MM.1S (cell line): ENCODE measurements at regions not wholly inside any gene's neighbourhood (a gene's known extent, or its start where the extent isn't known, plus 50 kb on each side); places are given as distances from the start of the nearest gene placed in this dataset.

Experiments used
- DNase-seq: peaks from one replicate; pipeline ENCODE4 v3.0.0-alpha.2; 2015
- H2AFZ ChIP-seq: fragments of 300-600 bp; sonication (generic); 2 replicates; pipeline ENCODE4 v1.6.0; 2016; ENCODE audit warnings: antibody characterized with exemption, low read length
- H3F3A ChIP-seq: fragments of 300-600 bp; sonication (generic); 2 replicates; pipeline ENCODE4 v1.6.1; 2016; ENCODE audit warnings: mild to moderate bottlenecking, antibody characterized with exemption, low read length, moderate library complexity, mixed read lengths; ENCODE audit not compliant: insufficient read depth
- H3K27ac ChIP-seq: fragments of 300-600 bp; sonication (generic); 2 replicates; pipeline ENCODE4 v1.5.1; 2016; ENCODE audit warnings: mild to moderate bottlenecking, low read length
- H3K27me3 ChIP-seq: fragments of 300-600 bp; sonication (generic); replicated peaks from 2 replicates; pipeline ENCODE4 v1.6.0; 2016; ENCODE audit warnings: low read length; ENCODE audit not compliant: insufficient read depth
- H3K36me3 ChIP-seq: fragments of 300-600 bp; sonication (generic); replicated peaks from 2 replicates; pipeline ENCODE4 v1.6.1; 2016; ENCODE audit warnings: mild to moderate bottlenecking, low read length, mixed read lengths; ENCODE audit not compliant: insufficient read depth
- H3K4me1 ChIP-seq: fragments of 300-600 bp; sonication (generic); 2 replicates; pipeline ENCODE4 v1.6.1; 2016; ENCODE audit warnings: low read length, mixed read lengths
- H3K4me2 ChIP-seq: fragments of 300-600 bp; sonication (generic); 2 replicates; pipeline ENCODE4 v1.6.0; 2016; ENCODE audit warnings: low read depth, low read length
- H3K4me3 ChIP-seq: fragments of 300-600 bp; sonication (generic); 2 replicates; pipeline ENCODE4 v1.5.1; 2016; ENCODE audit warnings: low read length, mixed read lengths
- H3K79me2 ChIP-seq: fragments of 300-600 bp; sonication (generic); 2 replicates; pipeline ENCODE4 v1.6.1; 2016; ENCODE audit warnings: mixed run types, low read length, mixed read lengths
- H3K9ac ChIP-seq: fragments of 300-600 bp; sonication (generic); 2 replicates; pipeline ENCODE4 v1.6.1; 2016; ENCODE audit warnings: low read length, mixed read lengths
- H3K9me2 ChIP-seq: fragments of 300-600 bp; sonication (generic); replicated peaks from 2 replicates; pipeline ENCODE4 v1.6.1; 2016; ENCODE audit warnings: mild to moderate bottlenecking, low read length, mixed read lengths; ENCODE audit not compliant: insufficient read depth
- H3K9me3 ChIP-seq: fragments of 300-600 bp; sonication (generic); replicated peaks from 2 replicates; pipeline ENCODE4 v1.6.1; 2016; ENCODE audit warnings: mild to moderate bottlenecking, low read length, mixed read lengths; ENCODE audit not compliant: insufficient read depth
- H4K20me1 ChIP-seq: fragments of 300-600 bp; sonication (generic); 2 replicates; pipeline ENCODE4 v1.6.1; 2016; ENCODE audit warnings: mild to moderate bottlenecking, low read length, moderate library complexity, mixed read lengths; ENCODE audit not compliant: insufficient read depth
- EZH2 ChIP-seq: fragments of 300-600 bp; sonication (generic); optimal IDR thresholded peaks from 2 replicates; pipeline ENCODE3; 2017; ENCODE audit warnings: low read depth, mild to moderate bottlenecking, antibody characterized with exemption, low read length, mixed read lengths
- EZH2phosphoT487 ChIP-seq: fragments of 300-600 bp; sonication (generic); IDR thresholded peaks from 2 replicates; pipeline ENCODE4 v1.6.1; 2018; ENCODE audit warnings: antibody characterized with exemption, low read length
- TF ChIP-seq, protein P1 (sequence below): fragments of 300-600 bp; sonication (generic); IDR thresholded peaks from 2 replicates; pipeline ENCODE4 v1.5.1; 2016; ENCODE audit warnings: antibody characterized with exemption, low read length, mixed read lengths

- H3K79me2 ChIP-seq = no peaks in the 10 kb centered on the region
- H3K9me3 ChIP-seq = no peaks in the 10 kb centered on the region
- TF ChIP-seq EZH2 (no peak), EZH2phosphoT487 (no peak)
- TF ChIP-seq, protein P1, sequence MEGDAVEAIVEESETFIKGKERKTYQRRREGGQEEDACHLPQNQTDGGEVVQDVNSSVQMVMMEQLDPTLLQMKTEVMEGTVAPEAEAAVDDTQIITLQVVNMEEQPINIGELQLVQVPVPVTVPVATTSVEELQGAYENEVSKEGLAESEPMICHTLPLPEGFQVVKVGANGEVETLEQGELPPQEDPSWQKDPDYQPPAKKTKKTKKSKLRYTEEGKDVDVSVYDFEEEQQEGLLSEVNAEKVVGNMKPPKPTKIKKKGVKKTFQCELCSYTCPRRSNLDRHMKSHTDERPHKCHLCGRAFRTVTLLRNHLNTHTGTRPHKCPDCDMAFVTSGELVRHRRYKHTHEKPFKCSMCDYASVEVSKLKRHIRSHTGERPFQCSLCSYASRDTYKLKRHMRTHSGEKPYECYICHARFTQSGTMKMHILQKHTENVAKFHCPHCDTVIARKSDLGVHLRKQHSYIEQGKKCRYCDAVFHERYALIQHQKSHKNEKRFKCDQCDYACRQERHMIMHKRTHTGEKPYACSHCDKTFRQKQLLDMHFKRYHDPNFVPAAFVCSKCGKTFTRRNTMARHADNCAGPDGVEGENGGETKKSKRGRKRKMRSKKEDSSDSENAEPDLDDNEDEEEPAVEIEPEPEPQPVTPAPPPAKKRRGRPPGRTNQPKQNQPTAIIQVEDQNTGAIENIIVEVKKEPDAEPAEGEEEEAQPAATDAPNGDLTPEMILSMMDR = no peak
- no peak overlapping the region for H3K27ac ChIP-seq
- no peaks in the 10 kb centered on the region for H3K27me3 ChIP-seq
- H2AFZ ChIP-seq = no peak overlapping the region
- no peak overlapping the region for H3K4me3 ChIP-seq
- H3K4me1 ChIP-seq = 0 out of 2 replicates have a peak, but pooled peaks cover 2% of the 10 kb centered on the region
- no peaks in the 10 kb centered on the region for H4K20me1 ChIP-seq
- no peak overlapping the region for H3K4me2 ChIP-seq
- DNase-seq = no peak
- no peak overlapping the region for H3K9ac ChIP-seq
- H3F3A ChIP-seq = no peaks in the 10 kb centered on the region
- H3K9me2 ChIP-seq = no peaks in the 10 kb centered on the region
- no peaks in the 10 kb centered on the region for H3K36me3 ChIP-seq
Observed at GRCh38 chr12:124718036-124718435, 145.6 kb downstream of the SCARB1 start.

GRCh38 chr12:124717318-124717717 is 146.3 kb downstream of the SCARB1 start:
- Histone ChIP-seq H3K4me1 (0 out of 2 replicates have a peak, but pooled peaks cover 2% of the 10 kb centered on the region), H3K27me3 (no peaks in the 10 kb centered on the region), H2AFZ (no peak overlapping the region), H3K9me3 (no peaks in the 10 kb centered on the region), H3K36me3 (no peaks in the 10 kb centered on the region), H3K4me3 (no peak overlapping the region), H4K20me1 (no peaks in the 10 kb centered on the region), H3K79me2 (no peaks in the 10 kb centered on the region), H3K9ac (no peak overlapping the region), H3F3A (no peaks in the 10 kb centered on the region), H3K9me2 (no peaks in the 10 kb centered on the region), H3K27ac (no peak overlapping the region), H3K4me2 (no peak overlapping the region)
- TF ChIP-seq, protein P1 = no peak
- TF ChIP-seq EZH2phosphoT487 (no peak), EZH2 (no peak)
- no peak for DNase-seq

DNA sequence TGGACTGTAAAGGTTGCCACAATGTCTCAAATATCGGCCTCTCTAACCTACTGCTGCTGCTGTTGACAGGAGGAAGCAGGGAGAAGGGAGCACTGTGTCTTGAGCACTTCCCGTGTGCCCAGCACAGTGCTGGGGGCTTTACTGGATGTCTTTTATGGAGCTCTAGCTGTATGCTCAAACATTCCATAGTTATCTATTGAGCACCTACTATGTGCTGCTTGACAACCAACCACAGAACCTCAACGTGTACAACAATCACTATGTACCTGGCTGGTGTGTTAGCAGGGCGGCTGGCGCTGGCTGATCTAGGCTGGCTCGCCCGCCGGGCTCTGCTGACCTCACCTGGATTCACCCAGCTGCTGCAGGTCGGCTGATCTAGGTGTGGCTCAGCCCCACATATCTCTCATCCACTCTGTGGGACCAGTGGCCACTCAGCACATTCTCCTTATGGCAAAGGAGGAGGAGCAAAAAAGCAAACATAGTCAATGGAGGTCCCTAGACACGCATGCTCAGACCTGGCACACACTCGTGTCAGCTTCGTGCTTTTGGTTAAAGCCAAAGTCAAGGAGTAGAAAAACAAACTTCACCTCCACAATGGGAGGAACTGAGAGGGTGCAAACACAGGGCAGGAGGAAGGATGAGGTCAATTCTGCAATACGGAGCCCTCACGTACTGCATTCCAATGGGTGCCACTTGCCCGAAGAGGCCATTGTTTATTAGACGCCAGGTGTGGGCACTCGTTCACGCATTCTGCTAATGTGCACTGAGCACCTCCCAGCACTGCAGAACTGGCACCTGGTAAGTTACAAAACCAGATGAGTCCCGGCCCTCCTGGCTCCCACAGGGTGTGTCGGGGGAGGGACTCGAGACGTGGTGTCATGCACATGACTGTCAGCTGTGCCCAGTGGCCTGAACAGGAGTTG is 147.2 kb downstream of the SCARB1 start:
- no peak overlapping the region for H3K27ac ChIP-seq
- DNase-seq = no peak
- H4K20me1 ChIP-seq = no peaks in the 10 kb centered on the region
- no peaks in the 10 kb centered on the region for H3K9me3 ChIP-seq
- H2AFZ ChIP-seq = no peak overlapping the region
- 0 out of 2 replicates have a peak, but pooled peaks cover 2% of the 10 kb centered on the region for H3K4me1 ChIP-seq
- no peak overlapping the region for H3K9ac ChIP-seq
- H3F3A ChIP-seq = no peaks in the 10 kb centered on the region
- no peaks in the 10 kb centered on the region for H3K36me3 ChIP-seq
- no peaks in the 10 kb centered on the region for H3K27me3 ChIP-seq
- H3K79me2 ChIP-seq = no peaks in the 10 kb centered on the region
- no peak for TF ChIP-seq EZH2
- TF ChIP-seq, protein P1 = no peak
- no peaks in the 10 kb centered on the region for H3K9me2 ChIP-seq
- H3K4me3 ChIP-seq = no peak overlapping the region
- no peak overlapping the region for H3K4me2 ChIP-seq
